Activated CD4-positive, CD25-positive, alpha-beta regulatory T cell (primary cell): ENCODE measurements at regions not wholly inside any gene's neighbourhood (a gene's known extent, or its start where the extent isn't known, plus 50 kb on each side); places are given as distances from the start of the nearest gene placed in this dataset.
"Not testable (repeated sequence)": the region's sequence is repeated elsewhere in the genome, so short reads cannot be mapped to it uniquely, and the experiment has no call there.

Source experiments
- DNase-seq, 4 experiments: peaks; one replicate each; lab custom pipeline; 2025; lab: John Stamatoyannopoulos, UW

DNA sequence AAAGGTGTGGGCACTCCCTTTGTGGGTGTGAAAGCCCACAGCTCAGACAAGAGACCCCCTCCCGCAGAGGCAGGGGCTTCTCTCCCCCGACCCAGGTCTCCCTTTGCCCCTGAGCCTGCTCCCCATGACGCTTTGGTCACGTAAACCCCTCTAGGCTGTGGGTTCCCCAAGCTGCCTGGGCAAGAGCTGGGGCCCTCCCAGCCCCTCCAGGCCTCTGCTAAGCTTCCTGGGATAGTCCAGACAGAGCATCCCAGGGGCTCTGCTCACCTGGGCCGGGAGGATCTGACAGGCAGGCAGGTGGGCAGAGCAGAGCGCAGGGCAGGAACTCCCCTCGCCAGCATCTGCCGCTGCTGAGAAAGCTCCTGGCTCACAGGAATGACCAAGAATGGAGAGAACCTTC, 177.3 kb downstream of the BANP start:
- DNase-seq: no peak

DNA sequence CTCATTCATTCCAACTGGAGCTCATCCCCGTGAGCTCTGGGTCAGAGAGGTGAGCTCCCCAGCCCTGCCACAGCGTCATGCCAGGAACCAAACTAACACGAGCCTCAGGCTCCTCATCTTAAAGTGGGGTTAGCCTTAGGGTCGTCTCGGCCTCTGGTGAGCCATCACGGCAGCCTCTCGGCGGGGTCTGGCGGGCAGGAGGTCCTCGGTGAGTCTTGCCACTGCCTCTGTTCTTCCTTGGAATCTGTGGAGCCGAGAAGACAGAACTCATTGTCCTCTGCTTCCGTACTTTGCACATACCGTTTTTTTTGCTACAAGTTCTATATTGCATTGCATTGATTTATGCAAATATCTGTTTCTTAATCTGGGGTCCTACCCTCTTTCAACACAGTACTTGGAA, 177.9 kb downstream of the BANP start:
- not testable (repeated sequence) for DNase-seq

DNA sequence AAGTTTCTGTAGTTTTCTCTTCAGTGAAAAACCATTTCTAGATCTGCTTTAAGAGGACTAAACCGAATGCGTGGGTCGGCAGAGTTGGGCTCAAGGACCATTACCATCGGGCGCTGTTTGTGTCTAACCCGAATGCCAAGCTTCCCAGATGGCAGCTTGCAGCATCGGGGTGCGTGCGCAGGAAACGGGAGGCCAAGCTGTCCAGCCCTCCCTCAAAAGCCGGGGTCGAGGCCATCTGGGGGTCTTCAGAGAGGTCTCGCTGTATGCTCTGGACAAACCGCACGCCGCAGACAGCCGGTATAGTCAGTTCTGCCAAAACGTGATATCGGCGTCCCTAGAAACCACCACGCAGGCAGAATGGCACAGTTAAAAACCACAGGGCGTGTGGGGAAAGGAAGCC, 178.8 kb downstream of the BANP start:
- DNase-seq: no peak

DNA sequence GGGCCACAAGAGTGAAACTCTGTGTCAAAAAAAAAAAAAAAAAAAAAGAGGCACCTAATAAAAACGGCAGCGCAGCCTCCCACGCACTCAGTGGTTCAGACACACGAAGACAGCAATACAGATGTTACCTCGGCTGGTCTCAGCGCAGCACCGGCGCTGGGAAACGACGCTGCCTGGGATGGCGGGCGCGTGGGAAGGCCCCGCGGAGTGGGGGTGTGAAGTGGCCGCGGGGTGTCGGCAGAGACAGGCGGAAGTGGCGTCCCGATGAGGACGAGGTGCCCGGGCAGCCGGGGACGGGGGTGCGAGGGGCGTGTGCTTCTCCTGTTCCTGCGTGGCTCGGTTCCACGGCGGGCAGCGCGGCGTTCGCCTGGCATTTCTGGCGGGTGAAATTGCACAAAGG, 179.4 kb downstream of the BANP start:
- no peak for DNase-seq

GRCh38 chr16:88131256-88131655, 180.0 kb downstream of the BANP start:
- no peak for DNase-seq

DNA sequence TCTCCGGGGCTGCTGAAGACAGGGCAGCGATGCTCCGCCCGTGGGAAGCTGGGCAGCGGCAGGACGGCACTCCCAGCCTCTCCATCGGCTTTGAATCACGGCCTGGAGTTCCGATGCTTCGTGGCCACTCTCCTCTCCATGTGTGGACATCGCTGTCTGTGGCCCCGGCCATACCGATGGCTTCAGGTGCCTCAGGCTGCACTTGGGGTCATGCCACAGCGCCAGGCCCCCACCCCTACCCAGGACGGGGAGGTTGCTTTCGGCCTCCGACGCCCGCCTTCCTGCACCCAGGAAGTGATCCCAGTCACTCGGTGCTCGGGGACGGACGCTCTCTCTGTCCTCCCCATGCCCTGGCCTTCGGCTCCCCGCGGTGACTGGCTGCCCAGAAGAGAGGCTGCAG, 180.7 kb downstream of the BANP start:
- no peak for DNase-seq

GRCh38 chr16:88132836-88133506, 181.7 kb downstream of the BANP start:
- no peak for DNase-seq

DNA sequence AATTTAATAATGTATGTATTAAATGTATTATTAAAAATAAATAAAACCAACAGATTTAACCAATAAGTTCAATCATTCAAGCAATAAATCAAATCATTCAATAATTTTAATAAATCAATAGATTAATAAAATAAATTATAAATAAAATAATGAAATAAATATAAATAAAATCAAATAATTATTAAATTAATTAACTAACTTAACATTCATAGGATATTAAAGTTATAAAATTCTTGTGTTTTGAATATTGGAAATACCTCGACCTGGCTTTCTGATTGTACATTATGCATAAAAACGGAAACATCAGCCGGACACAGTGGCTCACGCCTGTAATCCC, 182.2 kb downstream of the BANP start:
- DNase-seq: no peak

- DNase-seq: not testable (repeated sequence)
Measured at GRCh38 chr16:88134172-88134898, 183.1 kb downstream of the BANP start.

GRCh38 chr16:88134899-88135682, 183.9 kb downstream of the BANP start:
- DNase-seq: not testable (repeated sequence)

- not testable (repeated sequence) for DNase-seq
Measured at GRCh38 chr16:88136211-88136713, 185.0 kb downstream of the BANP start.

GRCh38 chr16:88136939-88137338, 185.7 kb downstream of the BANP start:
- DNase-seq: not testable (repeated sequence)

GRCh38 chr16:88139141-88139540, 187.9 kb downstream of the BANP start:
- DNase-seq: not testable (repeated sequence)

DNA sequence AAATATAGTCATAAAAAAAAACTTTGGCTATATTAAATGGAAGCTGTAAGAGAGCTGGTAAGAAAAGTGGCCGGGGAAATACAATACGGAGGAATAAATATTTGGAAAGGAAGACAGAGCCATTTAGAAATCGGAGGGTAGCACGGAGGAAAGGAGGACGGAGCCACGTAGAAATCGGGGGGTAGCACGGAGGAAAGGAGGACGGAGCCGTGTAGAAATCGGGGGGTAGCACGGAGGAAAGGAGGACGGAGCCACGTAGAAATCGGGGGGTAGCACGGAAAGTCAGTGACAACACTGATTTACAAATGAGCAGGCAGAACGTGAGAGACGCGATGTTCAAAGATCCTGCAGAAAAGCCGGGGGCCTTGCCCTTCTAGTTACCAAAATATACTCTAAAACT, 189.0 kb downstream of the BANP start:
- not testable (repeated sequence) for DNase-seq

GRCh38 chr16:88141580-88141979, 190.3 kb downstream of the BANP start:
- no peak for DNase-seq

DNA sequence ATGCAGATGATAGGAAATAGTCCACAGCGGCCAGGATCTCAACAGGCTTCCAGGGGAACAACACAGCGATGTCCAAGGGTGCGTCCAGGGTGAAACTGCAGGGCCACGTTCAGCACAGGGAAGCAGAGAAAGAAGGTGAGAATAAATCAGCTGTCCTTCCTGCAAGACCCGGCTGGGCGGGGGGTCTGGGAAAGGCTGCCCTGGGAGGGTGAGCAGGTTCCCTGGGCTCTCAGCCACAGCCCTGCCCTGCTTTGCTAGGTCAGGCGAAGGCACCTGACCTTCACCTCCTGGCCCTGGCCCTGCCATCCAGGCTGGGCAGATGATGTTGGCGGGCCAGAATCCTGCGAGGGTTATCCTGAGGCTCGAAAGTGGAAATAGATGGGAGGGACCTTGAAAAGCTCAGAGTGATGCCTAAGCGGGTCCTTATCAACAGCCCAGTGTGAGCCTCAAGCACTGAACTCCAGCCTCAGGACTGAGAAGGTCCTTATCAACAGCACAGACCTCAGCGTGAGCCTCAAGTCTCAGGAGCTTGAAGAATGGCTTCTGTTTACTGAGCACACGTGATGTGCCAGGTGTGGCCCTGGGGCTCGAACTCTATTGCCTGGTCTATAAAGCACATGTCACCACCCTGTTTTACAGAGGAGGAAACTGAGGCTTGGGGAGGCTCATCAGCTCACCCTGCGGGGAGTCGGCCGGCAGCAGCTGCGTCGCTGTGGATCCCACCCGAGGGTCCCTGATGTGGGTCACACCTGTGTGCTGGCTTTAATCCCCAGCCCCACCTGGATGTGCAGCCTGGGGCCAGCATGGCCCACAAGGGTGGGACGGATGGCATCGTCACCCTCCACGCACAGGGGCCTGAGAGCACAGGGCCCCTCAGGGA, 191.1 kb downstream of the BANP start:
- not testable (repeated sequence) for DNase-seq

GRCh38 chr16:88143122-88144027, 192.1 kb downstream of the BANP start:
- DNase-seq: not testable (repeated sequence)

DNA sequence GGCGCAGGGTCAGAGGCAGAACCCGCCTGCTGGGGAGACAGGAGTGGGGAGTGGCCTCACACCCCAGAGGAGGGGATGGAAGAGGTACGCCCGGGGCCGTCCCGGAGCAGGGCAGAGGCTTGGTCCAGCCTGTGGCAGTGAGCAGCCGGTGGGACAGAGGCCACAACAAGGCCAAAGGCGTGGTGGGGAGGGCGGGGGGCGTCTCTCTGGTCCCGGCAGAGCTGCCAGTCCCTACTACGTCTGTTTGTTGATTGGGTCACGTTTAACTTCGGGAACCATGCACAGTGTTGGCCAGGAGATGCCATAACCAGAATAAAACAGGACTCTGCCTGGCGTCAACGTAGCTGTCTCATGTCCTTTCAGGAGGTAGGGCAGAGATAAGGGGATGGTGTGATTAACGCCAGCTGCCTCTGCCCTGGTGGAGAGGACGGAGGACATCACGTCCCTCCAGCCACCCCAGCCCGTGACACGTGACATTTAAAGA, 192.8 kb downstream of the BANP start:
- DNase-seq: no peak

- not testable (repeated sequence) for DNase-seq
Measured at GRCh38 chr16:88145376-88145775, 194.1 kb downstream of the BANP start.

DNA sequence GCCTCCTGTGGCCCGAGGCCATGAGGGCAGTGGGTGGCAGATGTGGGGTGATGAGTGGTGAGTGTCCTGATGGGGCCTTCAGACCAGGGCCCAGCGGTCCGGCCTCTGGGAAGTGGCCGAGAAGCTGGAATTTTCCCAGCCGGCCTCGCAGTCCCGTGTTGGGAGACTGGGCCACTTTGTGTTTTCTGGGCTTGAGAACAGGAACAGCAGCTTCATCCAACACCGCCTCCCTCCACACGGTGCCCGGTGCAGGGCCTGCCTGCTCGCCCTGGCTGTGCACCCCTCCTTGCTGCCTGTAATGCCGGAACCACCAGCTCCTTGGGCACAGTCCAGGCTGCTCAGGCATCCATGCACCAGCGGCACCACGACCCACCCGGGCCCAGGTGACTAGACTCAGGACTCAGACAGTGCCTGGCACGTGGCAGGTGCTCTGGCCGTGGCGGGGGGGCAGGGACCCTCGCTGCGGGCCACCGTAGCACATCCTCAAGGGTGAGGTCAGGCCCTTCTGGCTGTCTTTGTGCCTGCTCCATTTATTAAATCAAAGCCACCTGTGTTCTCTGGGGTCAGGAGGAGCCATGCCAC, 194.7 kb downstream of the BANP start:
- not testable (repeated sequence) for DNase-seq
